ENCODE measurements at regions not wholly inside any gene's neighbourhood (a gene's known extent, or its start where the extent isn't known, plus 50 kb on each side); places are given as distances from the start of the nearest gene placed in this dataset.

- no peak overlapping the region for H4K5ac ChIP-seq (ENCODE audit: insufficient read length, low read depth, low read length)
- H3K14ac ChIP-seq (ENCODE audit: insufficient read length) = no peak overlapping the region
- H3K79me1 ChIP-seq (ENCODE audit: low read depth, low read length) = no peaks in the 10 kb centered on the region
- H2AK5ac ChIP-seq (ENCODE audit: low read depth, low read length) = no peak overlapping the region
- TF ChIP-seq RXRA (IDR thresholded peaks at IDR 0.05; ENCODE audit: insufficient read depth, low read depth, low read length) (no peak), EZH2 (IDR thresholded peaks at IDR 0.05; ENCODE audit: low read depth, low read length, severe bottlenecking) (no peak), TAF1 (IDR thresholded peaks at IDR 0.05; ENCODE audit: low read depth, low read length) (no peak), E2F6 (IDR thresholded peaks at IDR 0.05) (no peak), SP1 (IDR thresholded peaks at IDR 0.05; ENCODE audit: low read depth, low read length) (no peak), GABPA (IDR thresholded peaks at IDR 0.05; ENCODE audit: borderline replicate concordance, insufficient read depth, low read length) (no peak), TEAD4 (IDR thresholded peaks at IDR 0.05; ENCODE audit: low read depth, low read length) (no peak), ZNF274 (IDR thresholded peaks at IDR 0.05; ENCODE audit: borderline replicate concordance, extremely low read depth, low read length) (no peak), SIN3A (conservative IDR thresholded peaks at IDR 0.05 in 1 of 2, IDR thresholded peaks at IDR 0.05 in 1 of 2; ENCODE audit: low read depth in 1 of 2, low read length in 2 of 2) (no peak), TCF12 (IDR thresholded peaks at IDR 0.05; ENCODE audit: low read depth, low read length) (no peak)
- H3K36me3 ChIP-seq (ENCODE audit: control insufficient read depth in 2 of 4, insufficient read depth in 4 of 4, low read length in 3 of 4) = no peaks in the 10 kb centered on the region
- H3K18ac ChIP-seq (ENCODE audit: extremely low read depth, low read length) = no peak overlapping the region
- no peaks in the 10 kb centered on the region for H3K27me3 ChIP-seq (replicated peaks in 1 of 4; ENCODE audit: control insufficient read depth in 3 of 4, extremely low read depth in 1 of 4, insufficient read depth in 3 of 4, low read length in 3 of 4)
- no peak overlapping the region for H4K8ac ChIP-seq (ENCODE audit: extremely low read depth, insufficient read depth, low read length)
- WGBS, 2 experiments (ENCODE audit: extremely low coverage in 1 of 2, insufficient coverage in 1 of 2, insufficient read length in 1 of 2, insufficient replicate concordance in 2 of 2, low coverage in 1 of 2, low lambda C conversion rate in 2 of 2, missing lambda C conversion rate in 1 of 2) = 93% methylated on average over 5 of the region's 5 CpGs; no CpG with 5 or more reads in 1 of the 2 experiments
- H3K9ac ChIP-seq (replicated peaks in 1 of 4; ENCODE audit: extremely low read depth in 1 of 4, low read depth in 3 of 4, low read length in 3 of 4) = no peak overlapping the region
- H4K20me1 ChIP-seq (replicated peaks in 1 of 2; ENCODE audit: control insufficient read depth in 1 of 2, insufficient read depth in 2 of 2, low read length in 2 of 2) = no peaks in the 10 kb centered on the region
- no peak overlapping the region for H3K4me2 ChIP-seq (ENCODE audit: insufficient read depth in 1 of 2, low read depth in 2 of 2, low read length in 2 of 2)
- ChIA-PET POLR2A (ENCODE audit: partially characterized antibody) (no interaction called here), CTCF (ENCODE audit: partially characterized antibody) (no interaction called here)
- DNase-seq (ENCODE audit: low read depth in 1 of 2, low spot score in 2 of 2) (no peak), FAIRE-seq (no peak)
- H3K9me3 ChIP-seq (ENCODE audit: insufficient read depth in 2 of 2, low read depth in 1 of 2, low read length in 1 of 2) = no peaks in the 10 kb centered on the region
- no peak overlapping the region for H3K4ac ChIP-seq (replicated peaks; ENCODE audit: insufficient read length, low read depth, low read length)
- H2BK5ac ChIP-seq (ENCODE audit: low read depth, low read length) = no peak overlapping the region
- no peak overlapping the region for H2BK15ac ChIP-seq (ENCODE audit: low read length)
- H2AFZ ChIP-seq (ENCODE audit: low read length) = no peak overlapping the region
- no peak overlapping the region for H3K56ac ChIP-seq (replicated peaks; ENCODE audit: insufficient read length, low read depth, low read length)
- no peaks in the 10 kb centered on the region for H3K23me2 ChIP-seq (ENCODE audit: low read depth, low read length)
- H3K4me1 ChIP-seq (replicated peaks in 1 of 4; ENCODE audit: control insufficient read depth in 3 of 4, insufficient read depth in 4 of 4, low read length in 3 of 4) = no peaks in the 10 kb centered on the region
- H4K91ac ChIP-seq (replicated peaks; ENCODE audit: insufficient read length, low read length) = no peak overlapping the region
- no peak overlapping the region for H3K27ac ChIP-seq (ENCODE audit: low read depth, low read length)
- no peak overlapping the region for H3K4me3 ChIP-seq (ENCODE audit: extremely low read depth in 1 of 4, insufficient read depth in 2 of 4, low read depth in 3 of 4, low read length in 4 of 4)
- no peak overlapping the region for H2BK12ac ChIP-seq (ENCODE audit: low read depth, low read length)
- no peak overlapping the region for H3K23ac ChIP-seq (ENCODE audit: insufficient read length)
- no peak overlapping the region for H2BK20ac ChIP-seq (ENCODE audit: low read length)
- H2BK120ac ChIP-seq (replicated peaks; ENCODE audit: low read depth, low read length) = no peak overlapping the region
- H3K79me2 ChIP-seq (ENCODE audit: control insufficient read depth in 1 of 2, insufficient read depth in 2 of 2, low read length in 2 of 2) = no peaks in the 10 kb centered on the region
Measured at GRCh38 chr3:177334803-177335202, 137.5 kb upstream of the TBL1XR1 start.
